22Rv1 (cell line): ENCODE measurements at regions not wholly inside any gene's neighbourhood (a gene's known extent, or its start where the extent isn't known, plus 50 kb on each side); places are given as distances from the start of the nearest gene placed in this dataset.

Experiments used
- ZFX ChIP-seq: fragments of 450-650 bp; IDR thresholded peaks from 2 replicates; pipeline ENCODE4 v1.6.1; 2017; ENCODE audit warnings: antibody characterized with exemption, borderline replicate concordance
- TF ChIP-seq, protein P1 (sequence below): fragments of 450-650 bp; IDR thresholded peaks from 2 replicates; pipeline ENCODE4 v1.5.1; 2017; ENCODE audit warnings: mild to moderate bottlenecking

DNA sequence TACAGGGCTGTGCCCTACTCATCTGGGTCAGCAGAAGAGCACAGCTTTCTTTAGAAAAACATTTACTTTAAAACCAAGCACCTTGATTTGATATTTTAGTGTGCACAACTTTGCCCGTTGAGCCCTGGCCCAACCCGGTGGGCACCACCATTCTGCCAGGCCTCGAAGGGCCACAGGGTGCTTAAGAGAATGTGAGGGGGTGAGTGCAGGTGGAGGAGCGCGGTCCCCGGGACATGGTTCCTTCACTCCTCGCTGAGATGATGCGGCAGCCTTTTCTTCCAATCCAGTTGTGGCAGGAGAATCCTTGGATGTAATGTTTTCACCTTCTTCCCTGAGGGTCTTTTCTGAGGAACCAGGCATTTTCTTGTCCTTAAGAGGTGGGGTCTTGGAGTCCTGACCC lies 119.0 kb downstream of the RPIA start:
- TF ChIP-seq, protein P1, sequence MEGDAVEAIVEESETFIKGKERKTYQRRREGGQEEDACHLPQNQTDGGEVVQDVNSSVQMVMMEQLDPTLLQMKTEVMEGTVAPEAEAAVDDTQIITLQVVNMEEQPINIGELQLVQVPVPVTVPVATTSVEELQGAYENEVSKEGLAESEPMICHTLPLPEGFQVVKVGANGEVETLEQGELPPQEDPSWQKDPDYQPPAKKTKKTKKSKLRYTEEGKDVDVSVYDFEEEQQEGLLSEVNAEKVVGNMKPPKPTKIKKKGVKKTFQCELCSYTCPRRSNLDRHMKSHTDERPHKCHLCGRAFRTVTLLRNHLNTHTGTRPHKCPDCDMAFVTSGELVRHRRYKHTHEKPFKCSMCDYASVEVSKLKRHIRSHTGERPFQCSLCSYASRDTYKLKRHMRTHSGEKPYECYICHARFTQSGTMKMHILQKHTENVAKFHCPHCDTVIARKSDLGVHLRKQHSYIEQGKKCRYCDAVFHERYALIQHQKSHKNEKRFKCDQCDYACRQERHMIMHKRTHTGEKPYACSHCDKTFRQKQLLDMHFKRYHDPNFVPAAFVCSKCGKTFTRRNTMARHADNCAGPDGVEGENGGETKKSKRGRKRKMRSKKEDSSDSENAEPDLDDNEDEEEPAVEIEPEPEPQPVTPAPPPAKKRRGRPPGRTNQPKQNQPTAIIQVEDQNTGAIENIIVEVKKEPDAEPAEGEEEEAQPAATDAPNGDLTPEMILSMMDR, result no peak
- no peak for TF ChIP-seq ZFX
